ENCODE measurements at regions not wholly inside any gene's neighbourhood (a gene's known extent, or its start where the extent isn't known, plus 50 kb on each side); places are given as distances from the start of the nearest gene placed in this dataset.

DNA sequence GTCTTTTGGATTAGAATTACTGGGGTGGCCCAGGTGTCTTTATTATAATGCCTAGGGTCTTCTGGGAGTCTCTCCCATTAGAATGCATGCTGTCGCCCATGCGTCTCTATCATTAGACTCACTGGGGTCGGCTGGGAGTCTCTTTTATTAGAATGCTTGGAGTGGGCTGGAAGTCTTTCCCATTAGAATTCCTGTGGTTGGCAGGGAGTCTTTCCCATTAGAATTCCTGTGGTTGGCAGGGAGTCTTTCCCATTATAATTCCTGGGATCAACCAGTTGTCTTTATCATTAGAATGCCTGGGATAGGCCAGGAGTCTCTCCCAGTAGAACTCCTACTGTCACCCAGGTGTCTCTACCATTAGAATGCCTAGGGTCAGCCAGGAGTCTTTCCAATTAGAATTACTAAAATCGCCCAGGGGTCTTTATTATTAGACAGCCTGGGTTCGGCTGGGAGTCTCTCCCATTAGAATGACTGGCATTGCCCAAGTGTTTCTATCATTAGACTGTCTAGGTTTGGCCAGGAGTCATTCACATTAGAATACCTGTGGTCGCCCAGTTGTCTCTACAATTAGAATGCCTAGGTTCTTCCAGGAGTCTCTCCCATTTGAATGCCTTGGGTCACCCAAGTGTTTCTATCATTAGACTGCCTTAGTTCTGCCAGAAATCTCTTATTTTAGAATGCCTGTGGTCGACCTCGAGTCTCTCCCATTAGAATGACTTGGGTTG, 1558.5 kb downstream of the UQCRFS1 start:
- H3K27ac ChIP-seq = no peak overlapping the region
- intact Hi-C loops (cut with DNase I) = no loop called here
- peaks cover 0 to 5% (median 0%) of the 10 kb centered on the region in 12 donors for H3K4me1 ChIP-seq
- TF ChIP-seq POLR2A (IDR thresholded peaks at IDR 0.05) = no peak
- TF ChIP-seq, protein P1, sequence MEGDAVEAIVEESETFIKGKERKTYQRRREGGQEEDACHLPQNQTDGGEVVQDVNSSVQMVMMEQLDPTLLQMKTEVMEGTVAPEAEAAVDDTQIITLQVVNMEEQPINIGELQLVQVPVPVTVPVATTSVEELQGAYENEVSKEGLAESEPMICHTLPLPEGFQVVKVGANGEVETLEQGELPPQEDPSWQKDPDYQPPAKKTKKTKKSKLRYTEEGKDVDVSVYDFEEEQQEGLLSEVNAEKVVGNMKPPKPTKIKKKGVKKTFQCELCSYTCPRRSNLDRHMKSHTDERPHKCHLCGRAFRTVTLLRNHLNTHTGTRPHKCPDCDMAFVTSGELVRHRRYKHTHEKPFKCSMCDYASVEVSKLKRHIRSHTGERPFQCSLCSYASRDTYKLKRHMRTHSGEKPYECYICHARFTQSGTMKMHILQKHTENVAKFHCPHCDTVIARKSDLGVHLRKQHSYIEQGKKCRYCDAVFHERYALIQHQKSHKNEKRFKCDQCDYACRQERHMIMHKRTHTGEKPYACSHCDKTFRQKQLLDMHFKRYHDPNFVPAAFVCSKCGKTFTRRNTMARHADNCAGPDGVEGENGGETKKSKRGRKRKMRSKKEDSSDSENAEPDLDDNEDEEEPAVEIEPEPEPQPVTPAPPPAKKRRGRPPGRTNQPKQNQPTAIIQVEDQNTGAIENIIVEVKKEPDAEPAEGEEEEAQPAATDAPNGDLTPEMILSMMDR (IDR thresholded peaks at IDR 0.05) = no peak
- H3K4me3 ChIP-seq = no peak overlapping the region
- no peaks in the 10 kb centered on the region for H3K27me3 ChIP-seq
- H3K9me3 ChIP-seq = peaks cover 0 to 59% (median 19%) of the 10 kb centered on the region in 12 donors
- ATAC-seq (no peak), DNase-seq (no peak)
- 47 to 56% (median 56%) methylated on average over 8 of the region's 8 CpGs for WGBS, 4 donors
- H3K36me3 ChIP-seq = no peaks in the 10 kb centered on the region

DNA sequence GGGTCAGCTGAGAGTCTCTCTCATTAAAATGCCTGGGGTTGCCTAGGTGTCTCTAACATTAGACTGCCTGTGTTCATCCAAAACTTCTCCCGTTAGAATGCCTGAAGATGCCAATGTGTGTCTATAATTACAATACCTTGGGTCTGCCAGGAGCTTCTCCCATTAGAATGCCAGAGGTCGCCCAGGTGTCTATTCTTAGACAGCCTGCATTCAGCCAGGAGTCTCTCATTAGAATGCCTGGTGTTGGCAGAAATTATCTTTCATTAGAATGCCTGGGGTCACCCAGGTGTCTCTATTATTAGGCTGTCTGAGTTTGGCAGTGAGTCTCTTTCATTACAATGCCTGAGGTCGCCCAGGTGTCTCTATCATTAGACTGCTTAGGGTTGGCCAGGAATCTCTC, 1560.2 kb downstream of the UQCRFS1 start:
- intact Hi-C loops (cut with DNase I) = no loop called here
- 13 to 44% (median 28%) methylated on average over 3 of the region's 3 CpGs for WGBS, 4 donors
- ATAC-seq (no peak), DNase-seq (no peak)
- Histone ChIP-seq H3K27me3 (no peaks in the 10 kb centered on the region), H3K27ac (no peak overlapping the region), H3K4me3 (no peak overlapping the region), H3K36me3 (no peaks in the 10 kb centered on the region), H3K9me3 (peaks cover 0 to 54% (median 4%) of the 10 kb centered on the region in 12 donors), H3K4me1 (peaks cover 0 to 5% (median 0%) of the 10 kb centered on the region in 12 donors)
- no peak for TF ChIP-seq POLR2A (IDR thresholded peaks at IDR 0.05)
- TF ChIP-seq, protein P1 (IDR thresholded peaks at IDR 0.05) = no peak

DNA sequence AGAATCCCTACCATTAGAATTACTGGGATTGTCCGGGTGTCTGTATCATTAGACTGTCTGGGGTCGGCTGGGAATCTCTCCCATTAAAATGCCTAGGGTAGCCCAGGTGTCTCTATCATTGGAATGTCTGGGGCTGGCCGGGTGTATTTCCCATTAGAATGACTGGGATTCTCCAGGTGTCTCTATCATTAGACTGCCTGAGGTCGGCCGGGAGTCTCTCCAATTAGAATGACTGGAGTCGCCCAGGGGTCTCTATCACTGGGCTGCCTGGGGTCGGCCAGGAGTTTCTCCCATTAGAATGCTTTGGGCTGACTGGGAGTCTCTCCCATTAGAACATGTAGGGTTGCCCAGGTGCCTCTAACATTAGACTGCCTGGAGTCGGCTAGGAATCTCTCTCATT, 1560.7 kb downstream of the UQCRFS1 start:
- Histone ChIP-seq H3K4me1 (peaks cover 0 to 5% (median 0%) of the 10 kb centered on the region in 12 donors), H3K27ac (no peak overlapping the region), H3K36me3 (no peaks in the 10 kb centered on the region), H3K9me3 (peaks cover 0 to 56% (median 2%) of the 10 kb centered on the region in 12 donors), H3K27me3 (no peaks in the 10 kb centered on the region), H3K4me3 (no peak overlapping the region)
- intact Hi-C loops (cut with DNase I) = no loop called here
- TF ChIP-seq, protein P1 (IDR thresholded peaks at IDR 0.05) = no peak
- TF ChIP-seq POLR2A (IDR thresholded peaks at IDR 0.05) = no peak
- WGBS, 4 donors = 69 to 80% (median 79%) methylated on average over 7 to 8 of the region's 8 CpGs
- no peak for ATAC-seq
- DNase-seq = no peak

DNA sequence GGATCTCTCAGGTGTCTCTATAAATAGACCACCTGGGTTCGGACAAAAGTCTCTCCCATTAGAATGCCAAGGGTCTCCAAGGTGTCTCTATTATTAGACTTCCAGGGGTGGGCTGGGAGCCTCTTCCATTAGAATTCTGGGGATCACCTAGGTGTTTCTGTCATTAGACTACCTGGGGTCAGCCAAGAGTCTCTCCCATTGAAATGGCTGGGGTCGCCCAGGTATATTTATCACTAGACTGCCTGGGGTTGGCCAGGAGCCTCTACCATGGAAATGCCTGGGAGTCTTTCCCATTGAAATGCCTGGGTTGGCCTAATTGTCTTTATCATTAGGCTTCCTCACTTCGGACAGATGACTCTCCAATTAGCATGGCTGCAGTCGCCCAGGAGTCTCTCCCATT, 1565.5 kb downstream of the UQCRFS1 start:
- Histone ChIP-seq H3K27me3 (no peaks in the 10 kb centered on the region), H3K4me3 (no peak overlapping the region), H3K4me1 (no peaks in the 10 kb centered on the region), H3K27ac (no peak overlapping the region), H3K9me3 (peaks cover 0 to 36% (median 0%) of the 10 kb centered on the region in 12 donors), H3K36me3 (no peaks in the 10 kb centered on the region)
- ATAC-seq = no peak
- intact Hi-C loops (cut with DNase I) = no loop called here
- no peak for DNase-seq
- 72 to 85% (median 80%) methylated on average over 4 of the region's 4 CpGs for WGBS, 4 donors
- no peak for TF ChIP-seq POLR2A (IDR thresholded peaks at IDR 0.05)
- TF ChIP-seq, protein P1 (IDR thresholded peaks at IDR 0.05) = no peak

Measured in heart left ventricle (tissue), 16 donors.